ENCODE measurements at regions not wholly inside any gene's neighbourhood (a gene's known extent, or its start where the extent isn't known, plus 50 kb on each side); places are given as distances from the start of the nearest gene placed in this dataset.

DNA sequence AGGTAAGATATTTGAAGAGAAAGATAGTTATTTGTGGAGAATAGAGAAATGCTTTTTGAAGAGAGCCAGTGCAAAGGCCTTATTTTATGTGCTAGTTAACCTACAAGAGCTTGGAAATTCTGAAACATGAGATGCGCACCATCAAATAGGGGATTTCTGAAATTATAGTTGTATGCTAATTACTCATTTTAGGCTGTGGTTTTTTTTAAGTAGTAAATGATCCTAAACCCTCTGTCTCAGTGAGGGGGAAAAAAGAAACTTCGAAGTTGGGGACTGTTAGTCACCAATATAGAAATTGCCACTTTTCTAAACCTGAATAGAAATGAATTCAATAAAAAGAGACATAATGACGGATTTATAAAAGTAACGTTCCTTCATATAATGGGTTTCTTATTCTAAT lies 119.3 kb upstream of the MDFIC start (continued):
- no peak for TF ChIP-seq ZNF239 (tag by site-specific recombination; IDR thresholded peaks at IDR 0.05)
- TF ChIP-seq ZNF629 (tag by site-specific recombination; IDR thresholded peaks at IDR 0.05), result no peak
- TF ChIP-seq ZNF544 (tag by site-specific recombination; IDR thresholded peaks at IDR 0.05), result no peak
- TF ChIP-seq, protein P1, sequence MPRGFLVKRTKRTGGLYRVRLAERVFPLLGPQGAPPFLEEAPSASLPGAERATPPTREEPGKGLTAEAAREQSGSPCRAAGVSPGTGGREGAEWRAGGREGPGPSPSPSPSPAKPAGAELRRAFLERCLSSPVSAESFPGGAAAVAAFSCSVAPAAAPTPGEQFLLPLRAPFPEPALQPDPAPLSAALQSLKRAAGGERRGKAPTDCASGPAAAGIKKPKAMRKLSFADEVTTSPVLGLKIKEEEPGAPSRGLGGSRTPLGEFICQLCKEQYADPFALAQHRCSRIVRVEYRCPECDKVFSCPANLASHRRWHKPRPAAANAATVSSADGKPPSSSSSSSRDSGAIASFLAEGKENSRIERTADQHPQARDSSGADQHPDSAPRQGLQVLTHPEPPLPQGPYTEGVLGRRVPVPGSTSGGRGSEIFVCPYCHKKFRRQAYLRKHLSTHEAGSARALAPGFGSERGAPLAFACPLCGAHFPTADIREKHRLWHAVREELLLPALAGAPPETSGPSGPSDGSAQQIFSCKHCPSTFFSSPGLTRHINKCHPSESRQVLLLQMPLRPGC (tag by site-specific recombination; IDR thresholded peaks at IDR 0.05), result no peak

DNA sequence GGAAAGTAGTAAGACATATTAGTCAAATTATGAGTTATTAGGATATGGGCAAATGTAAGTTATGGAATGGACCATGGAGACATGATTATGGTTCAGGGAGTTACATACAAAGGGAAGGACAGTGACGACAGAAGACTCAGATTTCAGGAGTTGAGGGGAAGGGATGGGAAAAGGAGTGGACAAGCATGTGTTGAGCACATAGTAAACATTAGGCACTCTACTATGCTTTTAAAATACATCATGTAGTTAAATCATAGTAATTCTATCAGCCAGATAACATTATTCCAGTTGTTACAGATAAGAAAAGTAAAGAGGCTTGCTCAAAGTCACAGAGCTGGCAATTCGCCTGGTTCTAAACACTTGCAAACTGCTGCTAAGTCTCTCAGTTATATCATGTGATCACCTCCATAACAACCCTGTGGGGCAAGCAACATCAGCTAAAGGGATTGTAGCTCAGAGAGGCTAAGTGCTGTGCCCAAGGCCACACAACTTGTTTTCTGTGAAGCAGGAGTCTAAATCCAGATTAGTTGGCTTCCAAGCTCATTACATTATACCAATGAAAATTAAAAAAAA lies 115.2 kb upstream of the MDFIC start:
- ChIA-PET CTCF (interaction anchor here (0.7 kb wide), 1 partner anchor 14 kb away, joined by 3 read pairs; no protein-coding TSS in a partner anchor), POLR2A (no interaction called here)
- H3K4me1 ChIP-seq (ENCODE audit: control insufficient read depth, insufficient read depth, low read length), result 0 out of 2 replicates have a peak, but pooled peaks cover 3% of the 10 kb centered on the region
- H3K4me3 ChIP-seq (ENCODE audit: low read depth, low read length), result no peak overlapping the region
- no peaks in the 10 kb centered on the region for H3K36me3 ChIP-seq (ENCODE audit: control insufficient read depth in 2 of 2, insufficient read depth in 1 of 2, low read length in 2 of 2)
- TF ChIP-seq, protein P2, sequence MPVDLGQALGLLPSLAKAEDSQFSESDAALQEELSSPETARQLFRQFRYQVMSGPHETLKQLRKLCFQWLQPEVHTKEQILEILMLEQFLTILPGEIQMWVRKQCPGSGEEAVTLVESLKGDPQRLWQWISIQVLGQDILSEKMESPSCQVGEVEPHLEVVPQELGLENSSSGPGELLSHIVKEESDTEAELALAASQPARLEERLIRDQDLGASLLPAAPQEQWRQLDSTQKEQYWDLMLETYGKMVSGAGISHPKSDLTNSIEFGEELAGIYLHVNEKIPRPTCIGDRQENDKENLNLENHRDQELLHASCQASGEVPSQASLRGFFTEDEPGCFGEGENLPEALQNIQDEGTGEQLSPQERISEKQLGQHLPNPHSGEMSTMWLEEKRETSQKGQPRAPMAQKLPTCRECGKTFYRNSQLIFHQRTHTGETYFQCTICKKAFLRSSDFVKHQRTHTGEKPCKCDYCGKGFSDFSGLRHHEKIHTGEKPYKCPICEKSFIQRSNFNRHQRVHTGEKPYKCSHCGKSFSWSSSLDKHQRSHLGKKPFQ (tag by site-specific recombination; IDR thresholded peaks at IDR 0.05), result no peak
- no peak for TF ChIP-seq MEIS1 (CRISPR knock-in tag; IDR thresholded peaks at IDR 0.05; ENCODE audit: borderline replicate concordance)
- TF ChIP-seq ZNF302 (tag by site-specific recombination; IDR thresholded peaks at IDR 0.05; ENCODE audit: low read depth), result no peak
- TF ChIP-seq, protein P3, sequence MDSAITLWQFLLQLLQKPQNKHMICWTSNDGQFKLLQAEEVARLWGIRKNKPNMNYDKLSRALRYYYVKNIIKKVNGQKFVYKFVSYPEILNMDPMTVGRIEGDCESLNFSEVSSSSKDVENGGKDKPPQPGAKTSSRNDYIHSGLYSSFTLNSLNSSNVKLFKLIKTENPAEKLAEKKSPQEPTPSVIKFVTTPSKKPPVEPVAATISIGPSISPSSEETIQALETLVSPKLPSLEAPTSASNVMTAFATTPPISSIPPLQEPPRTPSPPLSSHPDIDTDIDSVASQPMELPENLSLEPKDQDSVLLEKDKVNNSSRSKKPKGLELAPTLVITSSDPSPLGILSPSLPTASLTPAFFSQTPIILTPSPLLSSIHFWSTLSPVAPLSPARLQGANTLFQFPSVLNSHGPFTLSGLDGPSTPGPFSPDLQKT (IDR thresholded peaks at IDR 0.05; ENCODE audit: borderline replicate concordance, low read depth, low read length), result no peak
- TF ChIP-seq ZEB2 (tag by site-specific recombination; IDR thresholded peaks at IDR 0.05), result no peak
- TF ChIP-seq, protein P4, sequence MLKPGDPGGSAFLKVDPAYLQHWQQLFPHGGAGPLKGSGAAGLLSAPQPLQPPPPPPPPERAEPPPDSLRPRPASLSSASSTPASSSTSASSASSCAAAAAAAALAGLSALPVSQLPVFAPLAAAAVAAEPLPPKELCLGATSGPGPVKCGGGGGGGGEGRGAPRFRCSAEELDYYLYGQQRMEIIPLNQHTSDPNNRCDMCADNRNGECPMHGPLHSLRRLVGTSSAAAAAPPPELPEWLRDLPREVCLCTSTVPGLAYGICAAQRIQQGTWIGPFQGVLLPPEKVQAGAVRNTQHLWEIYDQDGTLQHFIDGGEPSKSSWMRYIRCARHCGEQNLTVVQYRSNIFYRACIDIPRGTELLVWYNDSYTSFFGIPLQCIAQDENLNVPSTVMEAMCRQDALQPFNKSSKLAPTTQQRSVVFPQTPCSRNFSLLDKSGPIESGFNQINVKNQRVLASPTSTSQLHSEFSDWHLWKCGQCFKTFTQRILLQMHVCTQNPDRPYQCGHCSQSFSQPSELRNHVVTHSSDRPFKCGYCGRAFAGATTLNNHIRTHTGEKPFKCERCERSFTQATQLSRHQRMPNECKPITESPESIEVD (tag by site-specific recombination; IDR thresholded peaks at IDR 0.05), result peak; percentile 29; the same call in 1 of the 2 replicates
- peak; percentile 96 for TF ChIP-seq ZNF792 (tag by site-specific recombination; IDR thresholded peaks at IDR 0.05)
- TF ChIP-seq MZF1 (tag by site-specific recombination; IDR thresholded peaks at IDR 0.05; ENCODE audit: borderline replicate concordance), result 0 out of 2 replicates have a peak, but pooled peaks have one; percentile 15
- TF ChIP-seq ZNF76 (tag by site-specific recombination; IDR thresholded peaks at IDR 0.05; ENCODE audit: borderline replicate concordance, low read depth), result no peak
- TF ChIP-seq ZNF707 (tag by site-specific recombination; IDR thresholded peaks at IDR 0.05), result no peak
- H3K9me3 ChIP-seq (ENCODE audit: control insufficient read depth, insufficient read depth, low read depth, low read length), result no peaks in the 10 kb centered on the region
- H3K27ac ChIP-seq (ENCODE audit: extremely low read depth, low read depth, low read length), result no peak overlapping the region

DNA sequence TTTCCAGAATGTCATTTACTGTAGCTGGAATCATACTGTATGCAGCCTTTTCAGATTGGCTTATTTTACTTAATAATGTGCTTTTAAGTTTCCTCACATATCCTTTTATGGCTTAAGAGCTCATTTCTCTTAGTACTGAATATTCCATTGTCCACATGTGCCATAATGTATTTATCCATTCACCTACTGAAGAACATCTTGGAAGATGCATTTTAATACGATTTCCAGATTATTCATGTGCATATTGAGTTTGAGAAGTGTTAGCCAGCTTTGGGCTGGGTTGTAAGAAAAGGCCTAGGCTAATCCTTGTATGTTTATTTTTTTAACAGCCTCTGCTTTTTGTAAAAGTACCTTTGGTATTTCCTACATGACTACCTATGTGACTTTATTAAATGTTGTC lies 109.3 kb upstream of the MDFIC start:
- ChIA-PET POLR2A (no interaction called here), CTCF (no interaction called here)
- Histone ChIP-seq H3K4me1 (ENCODE audit: control insufficient read depth, insufficient read depth, low read length) (no peaks in the 10 kb centered on the region), H3K36me3 (ENCODE audit: control insufficient read depth in 2 of 2, insufficient read depth in 1 of 2, low read length in 2 of 2) (no peaks in the 10 kb centered on the region), H3K9me3 (ENCODE audit: control insufficient read depth, insufficient read depth, low read depth, low read length) (no peaks in the 10 kb centered on the region), H3K4me3 (ENCODE audit: low read depth, low read length) (no peak overlapping the region), H3K27ac (ENCODE audit: extremely low read depth, low read depth, low read length) (no peak overlapping the region)
- TF ChIP-seq ZSCAN23 (tag by site-specific recombination; IDR thresholded peaks at IDR 0.05), result no peak
- TF ChIP-seq ZNF768 (tag by site-specific recombination; IDR thresholded peaks at IDR 0.05), result no peak

Measured in HEK293 (cell line).